GM23338 (cell line): ENCODE measurements at regions not wholly inside any gene's neighbourhood (a gene's known extent, or its start where the extent isn't known, plus 50 kb on each side); places are given as distances from the start of the nearest gene placed in this dataset.

ENCODE experiments used
- ATAC-seq: fragments of 200-7000 bp; cut with Tn5 transposase; 3 replicates; pipeline ENCODE4 v1.9.1; 2020
- DNase-seq: peaks from one replicate; pipeline ENCODE4 v3.0.0-alpha.2; 2015; ENCODE audit warnings: low spot score
- H2AFZ ChIP-seq: fragments of 200-600 bp; sonication (generic); 2 replicates; pipeline ENCODE4 v1.8.0; 2016; ENCODE audit warnings: antibody characterized with exemption, mild to moderate bottlenecking, moderate library complexity
- H3F3A ChIP-seq: fragments of 200-600 bp; sonication (generic); replicated peaks from 2 replicates; pipeline ENCODE4 v1.8.0; 2017; ENCODE audit warnings: antibody characterized with exemption, mixed run types, low read depth
- H3K27ac ChIP-seq: fragments of 200-600 bp; sonication (generic); 2 replicates; pipeline ENCODE4 v1.6.1; 2016; ENCODE audit warnings: low read depth
- H3K27me3 ChIP-seq: fragments of 200-600 bp; sonication (generic); 2 replicates; pipeline ENCODE4 v1.8.0; 2016; ENCODE audit warnings: mild to moderate bottlenecking, mixed run types, moderate library complexity; ENCODE audit not compliant: insufficient read depth
- H3K36me3 ChIP-seq: fragments of 200-600 bp; sonication (generic); 2 replicates; pipeline ENCODE4 v1.8.0; 2016; ENCODE audit warnings: mild to moderate bottlenecking; ENCODE audit not compliant: insufficient read depth
- H3K4me1 ChIP-seq: fragments of 200-600 bp; sonication (generic); 2 replicates; pipeline ENCODE4 v1.8.0; 2016; ENCODE audit warnings: mild to moderate bottlenecking, moderate library complexity; ENCODE audit not compliant: insufficient read depth
- H3K4me2 ChIP-seq: fragments of 200-600 bp; sonication (generic); 2 replicates; pipeline ENCODE4 v1.7.1; 2017; ENCODE audit warnings: mixed run types
- H3K4me3 ChIP-seq: fragments of 200-600 bp; sonication (generic); 2 replicates; pipeline ENCODE4 v1.6.1; 2016; ENCODE audit warnings: mixed run types
- H3K79me2 ChIP-seq: fragments of 200-600 bp; sonication (generic); replicated peaks from 2 replicates; pipeline ENCODE4 v1.8.0; 2017; ENCODE audit warnings: mild to moderate bottlenecking; ENCODE audit not compliant: insufficient read depth
- H3K9me2 ChIP-seq: fragments of 200-600 bp; sonication (generic); 2 replicates; pipeline ENCODE4 v1.8.0; 2017; ENCODE audit not compliant: insufficient read depth
- H4K20me1 ChIP-seq: fragments of 200-600 bp; sonication (generic); replicated peaks from 2 replicates; pipeline ENCODE4 v1.8.0; 2017; ENCODE audit warnings: mild to moderate bottlenecking; ENCODE audit not compliant: insufficient read depth
- H3K27ac Mint-ChIP-seq: 2 replicates; pipeline ENCODE4 v1.8.0; 2020; ENCODE audit warnings: inconsistent platforms, mild to moderate bottlenecking, moderate library complexity, mixed read lengths
- H3K27me3 Mint-ChIP-seq: 3 replicates; pipeline ENCODE4 v1.8.0; 2022; ENCODE audit warnings: low read depth, mild to moderate bottlenecking, moderate library complexity, mixed read lengths, inconsistent platforms; ENCODE audit not compliant: insufficient read depth, poor library complexity
- H3K36me3 Mint-ChIP-seq: 3 replicates; pipeline ENCODE4 v1.8.0; 2021; ENCODE audit warnings: low read depth, mild to moderate bottlenecking, inconsistent platforms, moderate library complexity, mixed read lengths
- H3K4me1 Mint-ChIP-seq: 3 replicates; pipeline ENCODE4 v1.8.0; 2020; ENCODE audit warnings: mild to moderate bottlenecking, inconsistent platforms, mixed read lengths
- H3K4me3 Mint-ChIP-seq: 3 replicates; pipeline ENCODE4 v1.8.0; 2021; ENCODE audit warnings: moderate library complexity, mild to moderate bottlenecking, inconsistent platforms, mixed read lengths
- H3K9me3 Mint-ChIP-seq: 3 replicates; pipeline ENCODE4 v1.8.0; 2020; ENCODE audit warnings: moderate library complexity, mild to moderate bottlenecking, inconsistent platforms, mixed read lengths
- CREB1 ChIP-seq: fragments of 250-450 bp; sonication (Bioruptor Pico); IDR thresholded peaks from 2 replicates; pipeline ENCODE4 v1.5.0; 2020; ENCODE audit warnings: low read depth, mild to moderate bottlenecking, moderate library complexity
- EZH2 ChIP-seq: fragments of 200-600 bp; sonication (generic); IDR thresholded peaks from one replicate; pipeline ENCODE4 v1.8.0; 2017; ENCODE audit warnings: antibody characterized with exemption, mild to moderate bottlenecking, low read depth; ENCODE audit not compliant: unreplicated experiment
- EZH2phosphoT487 ChIP-seq: fragments of 200-600 bp; sonication (generic); IDR thresholded peaks from one replicate; pipeline ENCODE4 v1.8.1; 2018; ENCODE audit warnings: antibody characterized with exemption; ENCODE audit not compliant: unreplicated experiment
- JUNB ChIP-seq: IDR thresholded peaks from one replicate; pipeline ENCODE4 v1.6.1; 2016; ENCODE audit warnings: antibody characterized with exemption; ENCODE audit not compliant: unreplicated experiment
- NANOG ChIP-seq: IDR thresholded peaks from 2 replicates; pipeline ENCODE4 v1.6.1; 2016; ENCODE audit warnings: antibody characterized with exemption, borderline replicate concordance
- POLR2AphosphoS5 ChIP-seq: IDR thresholded peaks from 2 replicates; pipeline ENCODE4 v1.6.1; 2016; ENCODE audit warnings: antibody characterized with exemption, low read depth
- STAT1 ChIP-seq: IDR thresholded peaks from one replicate; pipeline ENCODE4 v1.6.1; 2016; ENCODE audit warnings: antibody characterized with exemption; ENCODE audit not compliant: unreplicated experiment
- ZNF114 ChIP-seq: fragments of 250-450 bp; sonication (Bioruptor Pico); IDR thresholded peaks from 2 replicates; pipeline ENCODE4 v1.5.0; 2020; ENCODE audit warnings: mild to moderate bottlenecking, moderate library complexity
- ZNF331 ChIP-seq: fragments of 250-450 bp; sonication (Bioruptor Pico); IDR thresholded peaks from 2 replicates; pipeline ENCODE4 v1.5.0; 2020; ENCODE audit warnings: low read depth, mild to moderate bottlenecking, moderate library complexity
- TF ChIP-seq, protein P1 (sequence below): IDR thresholded peaks from one replicate; pipeline ENCODE4 v1.6.1; 2018; ENCODE audit warnings: antibody characterized with exemption; ENCODE audit not compliant: unreplicated experiment
- TF ChIP-seq, protein P2 (sequence below): IDR thresholded peaks from 2 replicates; pipeline ENCODE4 v1.6.1; 2016; ENCODE audit warnings: antibody characterized with exemption
- TF ChIP-seq, protein P3 (sequence below): fragments of 250-450 bp; sonication (Bioruptor Pico); IDR thresholded peaks from 2 replicates; pipeline ENCODE4 v1.5.0; 2020; ENCODE audit warnings: mild to moderate bottlenecking, moderate library complexity
- TF ChIP-seq, protein P4 (sequence below), 2 experiments: fragments of 200-600 bp in 1 of 2; sonication (generic) in 1 of 2; conservative IDR thresholded peaks; 2 replicates each; pipeline versions ENCODE4 v1.5.1 to v1.6.1; 2016 to 2017; ENCODE audit warnings: antibody characterized with exemption in 2 of 2, low read depth in 2 of 2, mild to moderate bottlenecking in 2 of 2, moderate library complexity in 1 of 2

DNA sequence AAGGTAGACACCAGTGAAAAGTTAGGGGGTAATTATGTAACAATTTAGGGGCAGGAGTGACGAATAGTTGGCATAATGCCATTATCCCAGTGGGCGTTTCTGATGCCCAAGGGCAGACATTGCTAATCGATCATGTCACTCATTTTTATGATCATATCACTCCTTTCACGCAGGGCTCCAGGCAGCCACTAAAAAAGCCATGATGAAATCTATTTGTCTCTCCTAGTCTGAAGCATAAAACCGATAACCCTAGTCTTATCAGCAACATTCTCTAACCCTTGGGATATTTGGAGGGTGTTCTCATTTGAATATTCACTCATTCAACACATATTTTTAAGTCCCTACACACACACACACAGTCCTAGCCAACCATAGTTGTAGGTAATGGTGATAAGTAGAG is 114.9 kb downstream of the NMUR2 start:
- no peak for DNase-seq

More for the DNA sequence above, 114.9 kb downstream of the NMUR2 start:
- H3K4me1 ChIP-seq: no peaks in the 10 kb centered on the region
- no peaks in the 10 kb centered on the region for H3K27me3 ChIP-seq
- ATAC-seq: no peak
- no peaks in the 10 kb centered on the region for H3F3A ChIP-seq
- Mint-ChIP-seq H3K4me3 (no peak overlapping the region), H3K9me3 (no peaks in the 10 kb centered on the region), H3K27me3 (peaks cover 1% of the 10 kb centered on the region), H3K27ac (no peak overlapping the region), H3K4me1 (peaks cover 4% of the 10 kb centered on the region; the same call in 1 of the 3 replicates), H3K36me3 (no peaks in the 10 kb centered on the region)
- no peaks in the 10 kb centered on the region for H3K79me2 ChIP-seq
- TF ChIP-seq, protein P1, sequence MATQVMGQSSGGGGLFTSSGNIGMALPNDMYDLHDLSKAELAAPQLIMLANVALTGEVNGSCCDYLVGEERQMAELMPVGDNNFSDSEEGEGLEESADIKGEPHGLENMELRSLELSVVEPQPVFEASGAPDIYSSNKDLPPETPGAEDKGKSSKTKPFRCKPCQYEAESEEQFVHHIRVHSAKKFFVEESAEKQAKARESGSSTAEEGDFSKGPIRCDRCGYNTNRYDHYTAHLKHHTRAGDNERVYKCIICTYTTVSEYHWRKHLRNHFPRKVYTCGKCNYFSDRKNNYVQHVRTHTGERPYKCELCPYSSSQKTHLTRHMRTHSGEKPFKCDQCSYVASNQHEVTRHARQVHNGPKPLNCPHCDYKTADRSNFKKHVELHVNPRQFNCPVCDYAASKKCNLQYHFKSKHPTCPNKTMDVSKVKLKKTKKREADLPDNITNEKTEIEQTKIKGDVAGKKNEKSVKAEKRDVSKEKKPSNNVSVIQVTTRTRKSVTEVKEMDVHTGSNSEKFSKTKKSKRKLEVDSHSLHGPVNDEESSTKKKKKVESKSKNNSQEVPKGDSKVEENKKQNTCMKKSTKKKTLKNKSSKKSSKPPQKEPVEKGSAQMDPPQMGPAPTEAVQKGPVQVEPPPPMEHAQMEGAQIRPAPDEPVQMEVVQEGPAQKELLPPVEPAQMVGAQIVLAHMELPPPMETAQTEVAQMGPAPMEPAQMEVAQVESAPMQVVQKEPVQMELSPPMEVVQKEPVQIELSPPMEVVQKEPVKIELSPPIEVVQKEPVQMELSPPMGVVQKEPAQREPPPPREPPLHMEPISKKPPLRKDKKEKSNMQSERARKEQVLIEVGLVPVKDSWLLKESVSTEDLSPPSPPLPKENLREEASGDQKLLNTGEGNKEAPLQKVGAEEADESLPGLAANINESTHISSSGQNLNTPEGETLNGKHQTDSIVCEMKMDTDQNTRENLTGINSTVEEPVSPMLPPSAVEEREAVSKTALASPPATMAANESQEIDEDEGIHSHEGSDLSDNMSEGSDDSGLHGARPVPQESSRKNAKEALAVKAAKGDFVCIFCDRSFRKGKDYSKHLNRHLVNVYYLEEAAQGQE: no peak
- no peak for TF ChIP-seq POLR2AphosphoS5
- no peak for TF ChIP-seq EZH2
- TF ChIP-seq, protein P2, sequence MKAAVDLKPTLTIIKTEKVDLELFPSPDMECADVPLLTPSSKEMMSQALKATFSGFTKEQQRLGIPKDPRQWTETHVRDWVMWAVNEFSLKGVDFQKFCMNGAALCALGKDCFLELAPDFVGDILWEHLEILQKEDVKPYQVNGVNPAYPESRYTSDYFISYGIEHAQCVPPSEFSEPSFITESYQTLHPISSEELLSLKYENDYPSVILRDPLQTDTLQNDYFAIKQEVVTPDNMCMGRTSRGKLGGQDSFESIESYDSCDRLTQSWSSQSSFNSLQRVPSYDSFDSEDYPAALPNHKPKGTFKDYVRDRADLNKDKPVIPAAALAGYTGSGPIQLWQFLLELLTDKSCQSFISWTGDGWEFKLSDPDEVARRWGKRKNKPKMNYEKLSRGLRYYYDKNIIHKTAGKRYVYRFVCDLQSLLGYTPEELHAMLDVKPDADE: no peak
- TF ChIP-seq ZNF114: no peak
- no peak for TF ChIP-seq ZNF331
- TF ChIP-seq STAT1: no peak
- TF ChIP-seq NANOG: no peak
- TF ChIP-seq, protein P3, sequence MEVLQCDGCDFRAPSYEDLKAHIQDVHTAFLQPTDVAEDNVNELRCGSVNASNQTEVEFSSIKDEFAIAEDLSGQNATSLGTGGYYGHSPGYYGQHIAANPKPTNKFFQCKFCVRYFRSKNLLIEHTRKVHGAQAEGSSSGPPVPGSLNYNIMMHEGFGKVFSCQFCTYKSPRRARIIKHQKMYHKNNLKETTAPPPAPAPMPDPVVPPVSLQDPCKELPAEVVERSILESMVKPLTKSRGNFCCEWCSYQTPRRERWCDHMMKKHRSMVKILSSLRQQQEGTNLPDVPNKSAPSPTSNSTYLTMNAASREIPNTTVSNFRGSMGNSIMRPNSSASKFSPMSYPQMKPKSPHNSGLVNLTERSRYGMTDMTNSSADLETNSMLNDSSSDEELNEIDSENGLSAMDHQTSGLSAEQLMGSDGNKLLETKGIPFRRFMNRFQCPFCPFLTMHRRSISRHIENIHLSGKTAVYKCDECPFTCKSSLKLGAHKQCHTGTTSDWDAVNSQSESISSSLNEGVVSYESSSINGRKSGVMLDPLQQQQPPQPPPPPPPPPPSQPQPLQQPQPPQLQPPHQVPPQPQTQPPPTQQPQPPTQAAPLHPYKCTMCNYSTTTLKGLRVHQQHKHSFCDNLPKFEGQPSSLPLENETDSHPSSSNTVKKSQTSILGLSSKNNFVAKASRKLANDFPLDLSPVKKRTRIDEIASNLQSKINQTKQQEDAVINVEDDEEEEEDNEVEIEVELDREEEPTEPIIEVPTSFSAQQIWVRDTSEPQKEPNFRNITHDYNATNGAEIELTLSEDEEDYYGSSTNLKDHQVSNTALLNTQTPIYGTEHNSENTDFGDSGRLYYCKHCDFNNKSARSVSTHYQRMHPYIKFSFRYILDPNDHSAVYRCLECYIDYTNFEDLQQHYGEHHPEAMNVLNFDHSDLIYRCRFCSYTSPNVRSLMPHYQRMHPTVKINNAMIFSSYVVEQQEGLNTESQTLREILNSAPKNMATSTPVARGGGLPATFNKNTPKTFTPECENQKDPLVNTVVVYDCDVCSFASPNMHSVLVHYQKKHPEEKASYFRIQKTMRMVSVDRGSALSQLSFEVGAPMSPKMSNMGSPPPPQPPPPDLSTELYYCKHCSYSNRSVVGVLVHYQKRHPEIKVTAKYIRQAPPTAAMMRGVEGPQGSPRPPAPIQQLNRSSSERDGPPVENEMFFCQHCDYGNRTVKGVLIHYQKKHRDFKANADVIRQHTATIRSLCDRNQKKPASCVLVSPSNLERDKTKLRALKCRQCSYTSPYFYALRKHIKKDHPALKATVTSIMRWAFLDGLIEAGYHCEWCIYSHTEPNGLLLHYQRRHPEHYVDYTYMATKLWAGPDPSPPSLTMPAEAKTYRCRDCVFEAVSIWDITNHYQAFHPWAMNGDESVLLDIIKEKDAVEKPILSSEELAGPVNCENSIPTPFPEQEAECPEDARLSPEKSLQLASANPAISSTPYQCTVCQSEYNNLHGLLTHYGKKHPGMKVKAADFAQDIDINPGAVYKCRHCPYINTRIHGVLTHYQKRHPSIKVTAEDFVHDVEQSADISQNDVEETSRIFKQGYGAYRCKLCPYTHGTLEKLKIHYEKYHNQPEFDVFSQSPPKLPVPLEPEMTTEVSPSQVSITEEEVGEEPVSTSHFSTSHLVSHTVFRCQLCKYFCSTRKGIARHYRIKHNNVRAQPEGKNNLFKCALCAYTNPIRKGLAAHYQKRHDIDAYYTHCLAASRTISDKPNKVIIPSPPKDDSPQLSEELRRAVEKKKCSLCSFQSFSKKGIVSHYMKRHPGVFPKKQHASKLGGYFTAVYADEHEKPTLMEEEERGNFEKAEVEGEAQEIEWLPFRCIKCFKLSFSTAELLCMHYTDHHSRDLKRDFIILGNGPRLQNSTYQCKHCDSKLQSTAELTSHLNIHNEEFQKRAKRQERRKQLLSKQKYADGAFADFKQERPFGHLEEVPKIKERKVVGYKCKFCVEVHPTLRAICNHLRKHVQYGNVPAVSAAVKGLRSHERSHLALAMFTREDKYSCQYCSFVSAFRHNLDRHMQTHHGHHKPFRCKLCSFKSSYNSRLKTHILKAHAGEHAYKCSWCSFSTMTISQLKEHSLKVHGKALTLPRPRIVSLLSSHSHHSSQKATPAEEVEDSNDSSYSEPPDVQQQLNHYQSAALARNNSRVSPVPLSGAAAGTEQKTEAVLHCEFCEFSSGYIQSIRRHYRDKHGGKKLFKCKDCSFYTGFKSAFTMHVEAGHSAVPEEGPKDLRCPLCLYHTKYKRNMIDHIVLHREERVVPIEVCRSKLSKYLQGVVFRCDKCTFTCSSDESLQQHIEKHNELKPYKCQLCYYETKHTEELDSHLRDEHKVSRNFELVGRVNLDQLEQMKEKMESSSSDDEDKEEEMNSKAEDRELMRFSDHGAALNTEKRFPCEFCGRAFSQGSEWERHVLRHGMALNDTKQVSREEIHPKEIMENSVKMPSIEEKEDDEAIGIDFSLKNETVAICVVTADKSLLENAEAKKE (CRISPR knock-in tag): no peak
- no peak for TF ChIP-seq JUNB
- TF ChIP-seq EZH2phosphoT487: no peak
- no peak for TF ChIP-seq CREB1 (CRISPR knock-in tag)
- TF ChIP-seq, protein P4, sequence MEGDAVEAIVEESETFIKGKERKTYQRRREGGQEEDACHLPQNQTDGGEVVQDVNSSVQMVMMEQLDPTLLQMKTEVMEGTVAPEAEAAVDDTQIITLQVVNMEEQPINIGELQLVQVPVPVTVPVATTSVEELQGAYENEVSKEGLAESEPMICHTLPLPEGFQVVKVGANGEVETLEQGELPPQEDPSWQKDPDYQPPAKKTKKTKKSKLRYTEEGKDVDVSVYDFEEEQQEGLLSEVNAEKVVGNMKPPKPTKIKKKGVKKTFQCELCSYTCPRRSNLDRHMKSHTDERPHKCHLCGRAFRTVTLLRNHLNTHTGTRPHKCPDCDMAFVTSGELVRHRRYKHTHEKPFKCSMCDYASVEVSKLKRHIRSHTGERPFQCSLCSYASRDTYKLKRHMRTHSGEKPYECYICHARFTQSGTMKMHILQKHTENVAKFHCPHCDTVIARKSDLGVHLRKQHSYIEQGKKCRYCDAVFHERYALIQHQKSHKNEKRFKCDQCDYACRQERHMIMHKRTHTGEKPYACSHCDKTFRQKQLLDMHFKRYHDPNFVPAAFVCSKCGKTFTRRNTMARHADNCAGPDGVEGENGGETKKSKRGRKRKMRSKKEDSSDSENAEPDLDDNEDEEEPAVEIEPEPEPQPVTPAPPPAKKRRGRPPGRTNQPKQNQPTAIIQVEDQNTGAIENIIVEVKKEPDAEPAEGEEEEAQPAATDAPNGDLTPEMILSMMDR (conservative IDR thresholded peaks at IDR 0.05; ENCODE audit: low read depth in 2 of 2): no peak
- H2AFZ ChIP-seq: no peak overlapping the region
- no peak overlapping the region for H3K27ac ChIP-seq
- H3K9me2 ChIP-seq: no peaks in the 10 kb centered on the region
- no peaks in the 10 kb centered on the region for H4K20me1 ChIP-seq
- no peak overlapping the region for H3K4me2 ChIP-seq
- H3K4me3 ChIP-seq: no peak overlapping the region
- H3K36me3 ChIP-seq: no peaks in the 10 kb centered on the region
